ENCODE measurements at regions not wholly inside any gene's neighbourhood (a gene's known extent, or its start where the extent isn't known, plus 50 kb on each side); places are given as distances from the start of the nearest gene placed in this dataset.

GRCh38 chr11:70661761-70662501, 263.6 kb downstream of the CTTN start:
- DNase-seq: no peak

- no peak for DNase-seq
Measured at GRCh38 chr11:70662691-70663098, 264.4 kb downstream of the CTTN start.

- no peak for DNase-seq
Measured at GRCh38 chr11:70663815-70664214, 265.5 kb downstream of the CTTN start.

- no peak for DNase-seq
Measured at GRCh38 chr11:70666311-70666710, 268.0 kb downstream of the CTTN start.

GRCh38 chr11:70667767-70668166, 269.4 kb downstream of the CTTN start:
- no peak for DNase-seq

- no peak for DNase-seq
Measured at GRCh38 chr11:70668204-70669202, 270.2 kb downstream of the CTTN start.

GRCh38 chr11:70669281-70669680, 271.0 kb downstream of the CTTN start:
- DNase-seq: no peak

- no peak for DNase-seq
Measured at GRCh38 chr11:70669871-70670675, 271.7 kb downstream of the CTTN start.

GRCh38 chr11:70670676-70671034, 272.3 kb downstream of the CTTN start:
- DNase-seq: no peak

- no peak for DNase-seq
Measured at GRCh38 chr11:70671083-70671482, 272.8 kb downstream of the CTTN start.

GRCh38 chr11:70671611-70672010, 273.3 kb downstream of the CTTN start:
- no peak for DNase-seq

GRCh38 chr11:70672991-70673653, 274.8 kb downstream of the CTTN start:
- DNase-seq: no peak

GRCh38 chr11:70674605-70675004, 276.3 kb downstream of the CTTN start:
- no peak for DNase-seq

GRCh38 chr11:70675697-70676374, 277.5 kb downstream of the CTTN start:
- DNase-seq: no peak

- no peak for DNase-seq
Measured at GRCh38 chr11:70677232-70677916, 279.0 kb downstream of the CTTN start.

- DNase-seq: no peak
Measured at GRCh38 chr11:70678931-70679900, 280.9 kb downstream of the CTTN start.

- no peak for DNase-seq
Measured at GRCh38 chr11:70680781-70681281, 282.5 kb downstream of the CTTN start.

GRCh38 chr11:70682056-70682455, 283.7 kb downstream of the CTTN start:
- no peak for DNase-seq

- DNase-seq: no peak
Measured at GRCh38 chr11:70682760-70683159, 284.4 kb downstream of the CTTN start.

- DNase-seq: no peak
Measured at GRCh38 chr11:70687716-70688115, 289.4 kb downstream of the CTTN start.

Data from CD4-positive, alpha-beta T cell treated with Interleukin-21 for 1 hour (primary cell).